ENCODE measurements at regions not wholly inside any gene's neighbourhood (a gene's known extent, or its start where the extent isn't known, plus 50 kb on each side); places are given as distances from the start of the nearest gene placed in this dataset.

DNA sequence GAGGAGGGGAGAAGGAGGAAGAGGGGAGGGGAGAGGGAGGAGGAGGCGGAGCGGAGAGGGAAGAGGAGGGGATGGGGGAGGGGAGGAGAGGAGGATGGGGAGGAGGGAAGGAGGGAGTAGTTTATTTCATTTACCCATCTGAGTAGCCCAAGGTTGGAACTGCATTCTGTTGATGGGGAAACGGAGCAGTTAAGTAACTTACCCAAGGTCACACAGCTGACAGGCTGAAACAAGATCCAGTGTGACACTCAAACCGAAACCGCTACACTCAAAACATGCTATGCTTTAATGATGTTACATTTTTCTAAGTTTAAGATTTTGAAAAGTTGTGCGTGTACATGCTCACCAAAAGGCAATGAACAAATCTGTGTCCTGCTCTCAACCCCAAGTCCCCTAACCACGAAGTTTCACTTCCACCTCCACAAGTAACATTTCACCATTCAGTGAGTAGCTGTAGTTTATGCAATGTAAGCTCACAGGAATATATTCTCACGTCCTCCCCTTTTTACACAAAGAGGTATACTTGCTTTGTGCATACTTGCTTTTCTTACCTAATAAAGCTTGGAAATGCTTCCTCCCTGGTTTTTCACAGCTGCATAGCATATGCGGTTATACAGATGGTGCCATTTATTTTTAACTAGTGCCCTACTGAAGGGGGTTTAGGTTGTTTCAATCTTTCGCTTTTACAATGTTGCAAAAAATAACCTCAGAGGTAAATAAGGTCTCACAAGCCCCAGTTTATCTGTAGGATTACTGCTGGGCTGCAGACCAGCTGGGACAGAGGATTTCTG, 275.3 kb downstream of the PARN start:
- DNase-seq (ENCODE audit: low read depth): peak; percentile 66
- H3K4me3 ChIP-seq (ENCODE audit: low read depth, low read length): peak overlapping the region; percentile 27

DNA sequence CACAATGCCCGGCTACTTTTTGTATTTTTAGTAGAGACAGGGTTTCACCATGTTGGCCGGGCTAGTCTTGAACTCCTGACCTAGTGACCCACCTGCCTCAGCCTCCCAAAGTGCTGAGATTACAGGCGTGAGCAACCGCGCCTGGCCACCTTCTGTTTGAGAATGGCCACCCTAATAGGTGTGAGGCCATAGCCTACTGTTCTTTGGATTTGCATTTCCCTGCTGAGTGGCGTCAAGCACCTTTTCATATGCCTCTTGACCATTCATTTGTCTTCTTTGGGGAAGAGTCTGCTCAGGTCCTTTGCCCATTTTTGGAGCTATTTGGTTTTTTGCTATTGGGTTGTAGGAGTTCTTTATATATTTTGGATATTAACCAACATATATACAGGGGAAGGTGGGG, 276.7 kb downstream of the PARN start:
- DNase-seq (ENCODE audit: low read depth): no peak
- TF ChIP-seq, protein P1, sequence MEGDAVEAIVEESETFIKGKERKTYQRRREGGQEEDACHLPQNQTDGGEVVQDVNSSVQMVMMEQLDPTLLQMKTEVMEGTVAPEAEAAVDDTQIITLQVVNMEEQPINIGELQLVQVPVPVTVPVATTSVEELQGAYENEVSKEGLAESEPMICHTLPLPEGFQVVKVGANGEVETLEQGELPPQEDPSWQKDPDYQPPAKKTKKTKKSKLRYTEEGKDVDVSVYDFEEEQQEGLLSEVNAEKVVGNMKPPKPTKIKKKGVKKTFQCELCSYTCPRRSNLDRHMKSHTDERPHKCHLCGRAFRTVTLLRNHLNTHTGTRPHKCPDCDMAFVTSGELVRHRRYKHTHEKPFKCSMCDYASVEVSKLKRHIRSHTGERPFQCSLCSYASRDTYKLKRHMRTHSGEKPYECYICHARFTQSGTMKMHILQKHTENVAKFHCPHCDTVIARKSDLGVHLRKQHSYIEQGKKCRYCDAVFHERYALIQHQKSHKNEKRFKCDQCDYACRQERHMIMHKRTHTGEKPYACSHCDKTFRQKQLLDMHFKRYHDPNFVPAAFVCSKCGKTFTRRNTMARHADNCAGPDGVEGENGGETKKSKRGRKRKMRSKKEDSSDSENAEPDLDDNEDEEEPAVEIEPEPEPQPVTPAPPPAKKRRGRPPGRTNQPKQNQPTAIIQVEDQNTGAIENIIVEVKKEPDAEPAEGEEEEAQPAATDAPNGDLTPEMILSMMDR (IDR thresholded peaks at IDR 0.05; ENCODE audit: insufficient read depth, low read depth, low read length): no peak
- H3K4me3 ChIP-seq (ENCODE audit: low read depth, low read length): no peak overlapping the region

More for the DNA sequence above, 275.3 kb downstream of the PARN start:
- TF ChIP-seq, protein P1 (IDR thresholded peaks at IDR 0.05; ENCODE audit: insufficient read depth, low read depth, low read length): no peak

DNA sequence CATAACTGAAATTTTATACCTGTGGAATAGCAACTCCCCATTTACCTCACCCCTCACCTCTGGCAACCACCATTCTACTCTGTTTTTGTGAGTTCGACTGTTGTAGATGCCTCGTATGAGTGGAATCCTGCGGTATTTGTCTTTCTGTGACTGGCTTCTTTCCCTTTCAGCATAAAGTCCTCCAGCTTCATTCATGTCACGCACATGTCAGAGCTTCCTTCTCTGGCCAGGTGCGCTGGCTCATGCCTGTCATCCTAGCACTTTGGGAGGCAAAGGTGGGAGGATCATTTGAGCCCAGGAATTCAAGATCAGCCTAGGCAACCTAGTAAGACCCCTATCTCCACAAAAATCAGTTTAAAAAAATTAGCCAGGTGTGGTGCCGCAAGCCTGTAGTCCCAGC, 278.4 kb downstream of the PARN start:
- DNase-seq (ENCODE audit: low read depth): no peak
- TF ChIP-seq, protein P1 (IDR thresholded peaks at IDR 0.05; ENCODE audit: insufficient read depth, low read depth, low read length): no peak
- H3K4me3 ChIP-seq (ENCODE audit: low read depth, low read length): no peak overlapping the region

DNA sequence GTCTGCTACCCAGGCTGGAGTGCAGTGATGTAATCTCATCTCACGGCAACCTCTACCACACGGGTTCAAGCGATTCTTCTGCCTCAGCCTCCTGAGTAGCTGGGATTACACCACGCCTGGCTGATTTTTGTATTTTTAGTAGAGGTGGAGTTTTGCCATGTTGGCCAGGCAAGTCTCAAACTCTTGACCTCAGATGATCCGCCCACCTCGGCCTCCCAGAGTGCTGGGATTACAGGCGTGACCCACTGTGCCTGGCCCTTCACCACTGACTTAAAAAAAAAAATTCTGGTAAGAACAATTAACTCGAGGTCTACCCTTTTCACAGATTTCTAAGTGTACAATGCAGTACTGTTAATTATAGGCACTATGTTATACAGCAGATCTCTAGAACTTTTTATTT, 279.4 kb downstream of the PARN start:
- TF ChIP-seq, protein P1 (IDR thresholded peaks at IDR 0.05; ENCODE audit: insufficient read depth, low read depth, low read length): no peak
- H3K4me3 ChIP-seq (ENCODE audit: low read depth, low read length): no peak overlapping the region
- DNase-seq (ENCODE audit: low read depth): no peak

DNA sequence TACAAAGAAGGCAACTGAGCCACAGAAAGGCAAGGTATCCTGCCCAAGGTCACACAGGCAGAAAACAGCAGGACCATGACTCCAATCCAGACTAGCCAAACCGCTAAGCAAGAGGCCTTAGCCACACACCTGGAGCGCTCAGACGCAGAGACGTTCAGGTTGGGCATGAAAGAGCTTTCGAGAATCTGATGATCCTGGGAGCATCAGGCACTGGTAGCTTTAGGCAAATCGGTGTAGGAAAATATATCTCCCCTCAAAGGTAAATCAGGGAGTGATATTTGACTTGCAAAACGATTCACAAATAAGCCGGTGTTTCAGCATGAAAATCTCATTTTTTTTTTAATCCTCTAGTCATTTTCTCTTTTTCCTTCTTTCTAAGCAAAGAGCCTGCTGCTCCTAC, 279.0 kb downstream of the MRTFB start:
- DNase-seq (ENCODE audit: low read depth): no peak
- TF ChIP-seq, protein P1 (IDR thresholded peaks at IDR 0.05; ENCODE audit: insufficient read depth, low read depth, low read length): no peak
- H3K4me3 ChIP-seq (ENCODE audit: low read depth, low read length): no peak overlapping the region

DNA sequence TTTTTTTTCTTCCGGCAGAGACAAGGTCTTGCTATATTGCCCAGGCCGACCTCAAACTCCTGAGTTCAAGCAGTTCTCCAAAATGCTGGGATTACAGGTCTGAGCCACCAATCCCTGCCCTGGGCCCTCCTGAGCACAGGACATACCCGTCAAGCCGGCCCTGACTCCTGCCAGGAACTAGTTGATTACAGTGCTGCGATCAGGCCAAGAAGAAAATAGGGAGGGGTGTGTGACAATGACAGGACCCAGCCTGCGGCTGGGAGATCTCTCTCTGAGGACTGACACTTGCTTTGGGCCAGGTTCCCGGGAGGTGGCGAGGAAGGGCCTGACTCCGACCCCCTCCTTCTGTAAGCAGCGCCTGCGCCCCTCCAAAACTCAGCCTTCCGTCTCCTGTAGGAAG, 276.6 kb downstream of the MRTFB start:
- TF ChIP-seq, protein P1 (IDR thresholded peaks at IDR 0.05; ENCODE audit: insufficient read depth, low read depth, low read length): no peak
- H3K4me3 ChIP-seq (ENCODE audit: low read depth, low read length): no peak overlapping the region
- no peak for DNase-seq (ENCODE audit: low read depth)

Data from fibroblast of villous mesenchyme (primary cell).